ENCODE measurements at regions not wholly inside any gene's neighbourhood (a gene's known extent, or its start where the extent isn't known, plus 50 kb on each side); places are given as distances from the start of the nearest gene placed in this dataset.

DNA sequence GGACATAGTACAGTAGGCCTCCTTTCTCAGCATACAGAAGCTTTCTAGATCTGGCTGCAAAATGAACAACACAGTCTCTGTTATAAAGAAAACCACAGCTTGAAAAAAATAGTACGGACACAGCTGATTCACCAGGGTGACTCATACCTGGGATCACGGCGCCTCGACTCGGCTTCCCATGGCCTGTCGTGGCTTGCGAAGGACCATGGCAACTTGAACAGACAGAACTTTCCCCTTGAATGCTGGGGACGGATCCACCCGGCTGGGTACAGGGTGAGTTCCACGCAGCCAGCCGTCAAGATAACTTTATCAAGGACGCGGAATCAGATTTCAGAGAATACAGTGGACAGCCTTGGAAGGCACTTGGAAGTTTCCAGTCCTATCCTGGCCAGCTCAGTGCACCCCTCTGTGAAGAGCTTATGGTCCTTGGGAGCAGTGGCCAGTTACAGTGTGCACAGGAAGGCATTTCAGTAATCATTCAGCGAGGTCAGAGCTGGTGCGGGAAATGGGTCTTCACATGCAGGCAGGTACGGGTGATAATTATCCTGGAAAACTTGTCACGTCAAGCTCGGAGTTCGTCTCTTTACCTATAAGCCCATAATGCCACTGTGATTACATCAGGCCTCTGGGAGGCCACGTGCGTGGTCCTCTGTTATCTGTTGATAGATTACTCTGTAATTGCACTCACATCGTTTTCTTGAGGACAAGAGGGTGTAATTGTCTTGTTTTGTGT, 57.9 kb upstream of the MAF start:
- TF ChIP-seq, protein P1, sequence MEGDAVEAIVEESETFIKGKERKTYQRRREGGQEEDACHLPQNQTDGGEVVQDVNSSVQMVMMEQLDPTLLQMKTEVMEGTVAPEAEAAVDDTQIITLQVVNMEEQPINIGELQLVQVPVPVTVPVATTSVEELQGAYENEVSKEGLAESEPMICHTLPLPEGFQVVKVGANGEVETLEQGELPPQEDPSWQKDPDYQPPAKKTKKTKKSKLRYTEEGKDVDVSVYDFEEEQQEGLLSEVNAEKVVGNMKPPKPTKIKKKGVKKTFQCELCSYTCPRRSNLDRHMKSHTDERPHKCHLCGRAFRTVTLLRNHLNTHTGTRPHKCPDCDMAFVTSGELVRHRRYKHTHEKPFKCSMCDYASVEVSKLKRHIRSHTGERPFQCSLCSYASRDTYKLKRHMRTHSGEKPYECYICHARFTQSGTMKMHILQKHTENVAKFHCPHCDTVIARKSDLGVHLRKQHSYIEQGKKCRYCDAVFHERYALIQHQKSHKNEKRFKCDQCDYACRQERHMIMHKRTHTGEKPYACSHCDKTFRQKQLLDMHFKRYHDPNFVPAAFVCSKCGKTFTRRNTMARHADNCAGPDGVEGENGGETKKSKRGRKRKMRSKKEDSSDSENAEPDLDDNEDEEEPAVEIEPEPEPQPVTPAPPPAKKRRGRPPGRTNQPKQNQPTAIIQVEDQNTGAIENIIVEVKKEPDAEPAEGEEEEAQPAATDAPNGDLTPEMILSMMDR (IDR thresholded peaks at IDR 0.05) = no peak
- no peak for TF ChIP-seq EP300 (IDR thresholded peaks at IDR 0.05)
- 78 to 86% methylated on average over 10 to 14 of the region's 22 CpGs for WGBS, 2 donors (ENCODE audit: low coverage in 1 of 2)
- H3K27ac ChIP-seq = no peak overlapping the region
- H3K4me1 ChIP-seq = peaks cover 0 to 3% (median 0%) of the 10 kb centered on the region in 3 donors
- H3K4me3 ChIP-seq = no peak overlapping the region
- peaks cover 4% of the 10 kb centered on the region for H3K27me3 ChIP-seq
- no peak for ATAC-seq
- no peaks in the 10 kb centered on the region for H3K36me3 ChIP-seq
- peaks cover 0 to 6% (median 0%) of the 10 kb centered on the region in 3 donors for H3K9me3 ChIP-seq

DNA sequence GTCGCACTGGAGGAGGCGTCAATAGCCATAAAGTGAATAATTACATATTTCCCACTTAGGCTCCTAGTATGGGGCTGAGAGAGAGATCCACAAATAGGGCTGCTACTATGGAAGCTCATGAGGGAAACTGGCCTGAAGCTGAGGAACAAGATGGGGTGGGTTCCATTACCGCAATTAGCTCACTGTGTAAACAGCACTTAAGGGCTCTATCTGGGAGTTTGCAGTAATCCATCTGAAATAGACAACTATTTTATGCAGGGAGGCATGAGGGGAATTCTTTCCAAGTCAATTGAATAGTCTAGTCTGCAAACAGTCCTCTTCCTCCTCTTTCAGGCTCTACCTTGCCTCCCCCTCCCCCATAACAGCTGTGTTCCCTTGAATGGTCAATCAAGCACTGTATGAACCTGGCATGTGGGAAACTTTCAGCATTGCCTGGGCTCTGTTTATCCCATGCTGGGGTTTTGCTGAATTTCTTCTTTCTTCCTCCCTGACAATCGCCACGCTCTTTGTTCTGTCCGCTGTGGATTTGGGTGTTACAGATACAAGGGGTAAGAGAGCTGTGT, 56.1 kb upstream of the MAF start:
- no peak for TF ChIP-seq POLR2A (IDR thresholded peaks at IDR 0.05)
- no peaks in the 10 kb centered on the region for H3K36me3 ChIP-seq
- no peak overlapping the region for H3K4me3 ChIP-seq
- ATAC-seq = no peak
- H3K27ac ChIP-seq = no peak overlapping the region
- H3K9me3 ChIP-seq = peaks cover 0 to 4% (median 0%) of the 10 kb centered on the region in 3 donors
- H3K27me3 ChIP-seq = peaks cover 4% of the 10 kb centered on the region
- 96 to 100% methylated on average over 4 to 5 of the region's 6 CpGs for WGBS, 2 donors (ENCODE audit: low coverage in 1 of 2)
- H3K4me1 ChIP-seq = peaks cover 0 to 8% (median 0%) of the 10 kb centered on the region in 3 donors

DNA sequence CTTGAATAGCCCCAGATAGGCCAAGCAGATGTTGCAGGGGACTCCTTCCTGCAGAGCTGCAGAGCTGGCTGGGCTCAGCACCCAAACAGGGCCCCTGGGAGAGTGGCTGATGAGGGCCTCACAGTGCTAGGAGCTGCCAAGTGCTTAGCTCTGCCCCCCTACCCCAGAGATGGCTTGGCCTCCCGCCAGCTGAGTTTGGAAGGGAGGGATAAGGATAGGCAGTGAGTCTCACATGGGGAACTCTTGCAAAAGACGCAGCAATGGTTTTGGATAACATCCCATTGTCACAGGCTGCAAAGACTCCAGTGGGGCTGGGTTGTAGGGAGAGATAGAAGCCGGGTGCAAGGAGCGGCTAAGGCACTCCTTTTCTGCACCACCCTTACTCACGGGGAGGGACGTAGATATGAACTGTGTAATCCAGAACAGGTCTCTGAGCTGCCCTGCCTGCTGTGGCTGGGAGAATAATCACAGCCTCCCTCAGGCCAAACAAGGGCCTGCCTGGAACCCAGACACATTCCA, 52.9 kb upstream of the MAF start:
- no peaks in the 10 kb centered on the region for H3K36me3 ChIP-seq
- no peak for ATAC-seq
- H3K4me1 ChIP-seq = peaks cover 0 to 8% (median 0%) of the 10 kb centered on the region in 3 donors
- no peak overlapping the region for H3K27ac ChIP-seq
- no peak overlapping the region for H3K4me3 ChIP-seq
- no peaks in the 10 kb centered on the region for H3K9me3 ChIP-seq
- WGBS, 2 donors (ENCODE audit: low coverage in 1 of 2) = no CpG with 5 or more reads among the region's 6 CpGs
- TF ChIP-seq POLR2A (IDR thresholded peaks at IDR 0.05) (no peak), POLR2AphosphoS5 (IDR thresholded peaks at IDR 0.05) (no peak), EP300 (IDR thresholded peaks at IDR 0.05) (no peak)
- TF ChIP-seq, protein P1 (IDR thresholded peaks at IDR 0.05) = no peak
- H3K27me3 ChIP-seq = peaks cover 4% of the 10 kb centered on the region

DNA sequence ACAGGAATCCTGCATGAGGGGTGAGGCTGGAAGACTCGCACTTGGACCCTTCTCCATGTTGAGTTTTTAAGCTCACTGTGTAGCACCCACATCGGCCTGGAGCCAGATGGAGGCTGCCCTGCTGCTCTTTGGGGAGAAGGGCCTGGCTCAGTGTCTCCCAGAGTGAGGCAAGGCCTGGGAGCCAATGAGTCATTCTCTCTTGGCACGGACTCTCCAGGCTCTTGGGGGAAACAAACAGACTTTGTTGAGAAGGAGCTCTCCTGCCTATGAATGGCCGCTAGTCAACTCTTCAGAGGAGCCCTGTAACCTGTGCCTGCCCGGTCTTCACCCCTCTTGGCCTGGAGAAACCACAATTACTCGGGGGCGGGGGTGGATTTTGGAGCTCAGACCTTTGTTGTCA, 50.8 kb upstream of the MAF start:
- Histone ChIP-seq H3K4me3 (no peak overlapping the region), H3K27me3 (no peaks in the 10 kb centered on the region), H3K27ac (no peak overlapping the region), H3K4me1 (peaks cover 0 to 8% (median 0%) of the 10 kb centered on the region in 3 donors), H3K9me3 (no peaks in the 10 kb centered on the region), H3K36me3 (no peaks in the 10 kb centered on the region)
- TF ChIP-seq POLR2AphosphoS5 (IDR thresholded peaks at IDR 0.05) (peak; percentile 11), POLR2A (IDR thresholded peaks at IDR 0.05) (no peak)
- ATAC-seq = peak; percentile 80
- WGBS, 2 donors (ENCODE audit: low coverage in 1 of 2) = 67% methylated on average over 1 of the region's 7 CpGs; no CpG with 5 or more reads in 1 of the 2 donors
